HL-60 (cell line): ENCODE measurements at regions not wholly inside any gene's neighbourhood (a gene's known extent, or its start where the extent isn't known, plus 50 kb on each side); places are given as distances from the start of the nearest gene placed in this dataset.

Experiments
- CTCF ChIP-seq: IDR thresholded peaks from one replicate; pipeline ENCODE4 v1.5.1; 2011; ENCODE audit warnings: low read length, control low read depth, inconsistent platforms; ENCODE audit not compliant: insufficient read depth
- GABPA ChIP-seq: IDR thresholded peaks from 2 replicates; pipeline ENCODE4 v1.6.1; 2012; ENCODE audit warnings: low read depth
- POLR2AphosphoS5 ChIP-seq: IDR thresholded peaks from 2 replicates; pipeline ENCODE4 v1.6.1; 2012; ENCODE audit warnings: low read depth
- REST ChIP-seq: IDR thresholded peaks from 2 replicates; pipeline ENCODE4 v1.6.1; 2012; ENCODE audit warnings: low read depth; ENCODE audit not compliant: insufficient replicate concordance
- SPI1 ChIP-seq: IDR thresholded peaks from 2 replicates; pipeline ENCODE4 v1.6.1; 2012; ENCODE audit warnings: low read depth, mild to moderate bottlenecking, borderline replicate concordance

GRCh38 chr2:143996974-143997373, 522.9 kb downstream of the ZEB2 start:
- TF ChIP-seq POLR2AphosphoS5 (no peak), CTCF (no peak), REST (no peak), GABPA (no peak), SPI1 (no peak)
